Body of pancreas (tissue), 4 donors: ENCODE measurements at regions not wholly inside any gene's neighbourhood (a gene's known extent, or its start where the extent isn't known, plus 50 kb on each side); places are given as distances from the start of the nearest gene placed in this dataset.

ENCODE experiments used
- CTCF ChIP-seq, 7 experiments: fragments of 450-650 bp in 4 of 7; fragments of 200-600 bp in 3 of 7; sonication (generic) in 3 of 7; IDR thresholded peaks; one replicate each; pipeline ENCODE4 v1.5.1; 2016 to 2019; ENCODE audit warnings: antibody characterized with exemption in 7 of 7
- POLR2A ChIP-seq, 3 donors: fragments of 450-650 bp; IDR thresholded peaks; one replicate each; pipeline ENCODE4 v1.6.1; 2016; ENCODE audit warnings: antibody characterized with exemption in 3 of 3, mild to moderate bottlenecking in 2 of 3

GRCh38 chr2:125852364-125852763, 803.6 kb upstream of the GYPC start:
- no peak for TF ChIP-seq CTCF (IDR thresholded peaks at IDR 0.05)
- no peak for TF ChIP-seq POLR2A (IDR thresholded peaks at IDR 0.05)
